ENCODE measurements at regions not wholly inside any gene's neighbourhood (a gene's known extent, or its start where the extent isn't known, plus 50 kb on each side); places are given as distances from the start of the nearest gene placed in this dataset.

GRCh38 chr12:75894965-75895754 is 136.4 kb downstream of the PHLDA1 start:
- DNase-seq: no peak

- no peak for DNase-seq
Observed at GRCh38 chr12:75893765-75894164, 137.8 kb downstream of the PHLDA1 start.

DNA sequence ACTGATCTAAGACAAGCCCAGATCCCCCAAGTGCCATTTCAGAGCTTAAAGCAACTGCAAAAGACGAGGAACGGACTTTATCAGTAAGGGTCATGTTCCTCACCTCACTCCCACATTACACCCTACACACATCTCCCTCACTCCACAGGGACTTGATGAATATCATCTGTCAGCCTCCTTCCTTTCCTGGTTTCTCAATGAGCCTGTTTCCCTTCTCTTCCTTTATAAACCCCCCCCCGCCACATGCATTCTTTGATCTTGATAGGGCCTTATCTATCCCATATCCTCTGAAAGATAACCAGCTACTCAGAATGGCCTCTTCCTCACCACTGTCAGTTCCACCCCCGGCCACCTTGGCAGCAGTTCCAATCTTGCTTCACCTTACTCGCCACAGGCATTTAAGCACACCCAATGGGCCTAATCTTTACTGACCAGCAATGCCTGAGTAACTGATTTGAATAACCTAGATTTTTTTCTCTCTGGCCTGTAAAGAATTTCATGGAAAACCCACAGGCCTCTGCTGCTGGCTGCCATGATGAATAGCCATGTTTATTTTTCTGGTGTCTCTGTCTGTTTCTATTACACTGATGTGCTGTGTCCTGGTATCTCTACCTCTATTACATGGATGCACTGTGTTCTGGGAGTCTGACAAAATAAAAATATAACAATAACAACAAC is 138.7 kb downstream of the PHLDA1 start:
- no peak for DNase-seq

GRCh38 chr12:75891072-75891471 is 140.5 kb downstream of the PHLDA1 start:
- no peak for DNase-seq

DNA sequence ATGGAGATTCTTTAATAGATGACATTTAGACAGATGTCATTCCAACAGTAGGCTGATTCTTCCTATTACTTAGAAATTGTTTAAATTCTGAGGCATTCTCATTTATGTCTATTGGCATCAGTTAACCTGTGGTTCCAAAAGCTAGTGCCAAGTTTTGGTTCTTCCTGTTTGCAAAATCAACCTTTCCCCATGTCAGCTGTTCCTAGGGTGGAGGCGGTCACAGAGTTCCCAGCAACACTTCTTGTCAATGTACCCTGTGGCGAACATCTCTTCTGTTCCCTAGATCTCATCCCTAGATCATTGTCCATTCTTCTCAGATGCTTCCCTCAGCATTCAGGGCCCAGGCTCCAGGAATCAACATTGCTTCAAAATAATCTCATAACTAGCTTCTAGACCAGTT is 140.9 kb downstream of the PHLDA1 start:
- no peak for DNase-seq

DNA sequence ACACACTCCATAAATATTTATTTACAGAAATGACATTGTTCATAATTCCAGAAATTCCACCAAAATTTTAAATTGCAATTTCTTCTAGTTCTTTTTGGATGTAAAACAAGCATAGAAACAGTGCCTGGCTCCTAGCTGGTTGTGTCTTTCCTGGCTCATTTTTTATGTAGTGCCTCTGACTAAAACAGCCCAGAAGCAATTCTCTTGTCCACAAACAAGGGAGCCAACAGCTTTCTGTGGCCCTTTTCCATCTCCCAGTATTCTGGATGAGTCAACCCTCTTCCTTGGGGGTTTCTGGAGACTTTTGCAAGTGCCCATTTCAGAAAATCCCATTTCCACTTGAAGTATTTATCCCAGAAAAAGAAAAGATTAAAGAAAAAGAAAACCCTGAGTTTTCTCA is 141.4 kb downstream of the PHLDA1 start:
- no peak for DNase-seq

GRCh38 chr12:75888874-75889613 is 142.5 kb downstream of the PHLDA1 start:
- DNase-seq: no peak

GRCh38 chr12:75888399-75888798 is 143.2 kb downstream of the PHLDA1 start:
- no peak for DNase-seq

GRCh38 chr12:75887979-75888378 is 143.6 kb downstream of the PHLDA1 start:
- no peak for DNase-seq

- DNase-seq: no peak
Observed at GRCh38 chr12:75884465-75884985, 147.1 kb downstream of the PHLDA1 start.

- no peak for DNase-seq
Observed at GRCh38 chr12:75883241-75883640, 148.3 kb downstream of the PHLDA1 start.

DNA sequence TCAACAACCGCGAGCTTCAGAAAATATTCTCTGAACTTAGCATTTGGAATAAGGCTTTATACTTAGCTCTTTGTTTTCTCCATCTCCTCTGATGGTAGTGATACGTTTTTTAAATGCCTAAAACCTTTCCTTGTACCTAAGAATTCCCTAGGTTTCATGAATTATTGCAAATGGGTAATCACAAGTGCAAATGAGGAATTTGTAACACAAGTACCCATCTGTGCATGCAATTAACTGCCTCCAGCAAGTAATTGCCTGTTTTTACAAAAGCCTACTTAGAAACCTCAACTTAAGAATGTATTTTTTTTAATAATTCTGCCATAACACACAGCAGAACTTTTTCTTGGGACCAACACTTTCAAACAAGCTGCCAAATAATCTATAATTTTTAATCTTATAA is 149.2 kb downstream of the PHLDA1 start:
- no peak for DNase-seq

GRCh38 chr12:75881920-75882319 is 149.7 kb downstream of the PHLDA1 start:
- DNase-seq: no peak

DNA sequence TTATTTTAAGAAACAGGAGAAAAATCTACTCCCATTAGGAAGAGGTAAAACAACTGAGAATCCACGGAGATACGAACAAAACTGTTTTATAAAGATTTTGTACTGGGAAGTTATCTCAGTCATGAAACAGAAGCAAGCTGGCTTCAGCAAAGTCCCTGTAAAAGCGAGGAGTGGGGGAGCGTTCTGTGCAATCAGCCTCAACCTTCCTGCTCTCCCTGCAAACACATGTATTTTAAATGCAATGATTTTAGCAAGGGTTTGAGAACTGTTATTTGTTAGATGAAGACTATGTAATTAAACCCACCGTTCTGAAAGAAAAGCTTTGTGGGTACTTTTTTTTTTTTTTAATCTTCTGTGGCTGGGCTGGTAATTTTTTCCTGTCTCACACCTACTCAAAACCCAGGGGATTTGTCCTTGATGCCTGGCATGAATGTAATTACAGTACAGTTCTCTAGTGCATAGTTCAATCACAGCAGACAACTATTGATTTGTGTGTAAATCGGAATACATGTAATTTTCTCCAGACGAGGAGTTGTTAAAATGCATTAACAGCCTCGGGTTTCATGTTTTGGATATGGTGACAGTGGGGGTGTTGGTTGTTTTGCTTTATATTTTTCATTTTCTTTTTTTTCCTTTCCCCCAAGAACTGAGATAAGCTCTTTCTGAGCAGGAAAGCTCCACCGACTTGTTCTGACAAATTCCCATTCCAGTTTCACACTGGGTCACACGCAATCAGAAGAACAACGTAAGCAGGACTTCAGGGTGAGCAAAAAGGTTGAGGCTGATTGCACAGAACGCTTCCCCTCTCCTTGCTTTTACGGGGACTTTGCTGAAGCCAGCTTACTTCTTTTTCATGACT is 153.6 kb downstream of the PHLDA1 start:
- DNase-seq: no peak

- no peak for DNase-seq
Observed at GRCh38 chr12:75876832-75877762, 154.5 kb downstream of the PHLDA1 start.

DNA sequence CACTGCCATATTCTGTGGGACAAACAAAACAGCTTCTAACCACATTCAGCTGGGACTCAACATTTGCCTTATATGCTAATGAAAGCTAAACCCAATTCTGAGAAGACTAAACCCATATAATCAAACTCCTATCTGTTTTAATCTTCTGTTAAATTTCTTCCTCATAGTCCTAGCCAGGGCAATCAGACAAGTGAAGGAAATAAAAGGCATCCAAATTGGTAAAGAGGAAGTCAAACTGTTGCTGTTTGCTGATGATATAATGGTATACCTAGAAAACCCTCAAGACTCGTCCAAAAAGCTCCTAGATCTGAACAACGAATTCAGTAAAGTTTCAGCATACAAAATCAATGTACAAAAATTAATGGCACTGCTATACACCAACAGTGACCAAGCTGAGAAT is 157.1 kb downstream of the PHLDA1 start:
- no peak for DNase-seq

DNA sequence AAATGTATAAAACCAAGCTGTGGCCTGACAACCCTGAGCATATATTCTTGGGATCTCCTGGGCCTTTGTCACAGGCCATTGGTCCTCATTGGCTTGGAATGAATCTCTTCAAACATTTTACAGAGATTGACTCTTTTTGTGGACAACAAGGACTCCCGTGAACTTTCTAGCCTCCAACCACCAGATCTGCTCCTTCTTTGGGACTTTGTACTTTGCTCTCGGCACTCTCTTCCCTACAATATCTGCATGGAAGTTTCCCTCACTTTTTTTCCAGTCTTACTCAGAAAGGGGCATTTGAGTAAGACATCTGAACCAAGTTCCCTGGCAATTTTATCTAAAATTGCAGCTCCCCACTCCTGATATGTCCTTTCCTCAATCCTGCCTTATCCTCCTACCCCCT is 158.8 kb downstream of the PHLDA1 start:
- DNase-seq: no peak

- no peak for DNase-seq
Observed at GRCh38 chr12:75870878-75871277, 160.7 kb downstream of the PHLDA1 start.

GRCh38 chr12:75868501-75868900 is 163.1 kb downstream of the PHLDA1 start:
- no peak for DNase-seq

DNA sequence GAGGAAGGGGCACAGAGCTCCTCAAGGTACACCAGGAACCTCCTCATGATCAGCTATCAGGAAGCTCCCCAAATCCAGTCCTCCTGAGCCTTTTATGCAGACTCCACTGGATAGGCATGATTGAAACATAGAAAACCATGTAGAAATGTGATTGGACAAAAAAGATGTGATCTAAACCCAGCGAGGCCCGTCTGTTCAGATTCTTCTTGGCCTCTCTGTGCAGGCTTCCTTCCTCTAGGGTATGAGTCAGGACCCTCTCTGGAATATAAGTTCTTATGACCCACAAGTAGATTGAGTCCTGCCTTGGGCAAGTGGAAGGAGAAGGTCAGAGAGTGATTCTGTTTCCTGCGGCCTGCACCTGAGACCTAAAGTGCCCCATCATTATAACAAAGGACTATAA is 166.3 kb downstream of the PHLDA1 start:
- DNase-seq: no peak

- no peak for DNase-seq
Observed at GRCh38 chr12:75864161-75864560, 167.4 kb downstream of the PHLDA1 start.

All from central memory CD4-positive, alpha-beta T cell (primary cell).